ENCODE measurements at regions not wholly inside any gene's neighbourhood (a gene's known extent, or its start where the extent isn't known, plus 50 kb on each side); places are given as distances from the start of the nearest gene placed in this dataset.

- intact Hi-C loops (cut with micrococcal nuclease) (no loop called here), dilution Hi-C loops (cut with MboI; ENCODE audit: extremely low pct_ligation_motif_present, low sequenced_read_pairs) (no loop called here)
- Histone ChIP-seq H3K36me3 (ENCODE audit: control insufficient read depth in 2 of 2, extremely low read depth in 1 of 2, insufficient read depth in 2 of 2, low read length in 2 of 2) (no peaks in the 10 kb centered on the region), H3K27me3 (ENCODE audit: control insufficient read depth in 2 of 2, insufficient read depth in 2 of 2, low read length in 2 of 2) (no peaks in the 10 kb centered on the region), H3K9me3 (replicated peaks; ENCODE audit: control insufficient read depth, insufficient read depth, low read length) (no peaks in the 10 kb centered on the region), H3K27ac (ENCODE audit: insufficient read depth, low read depth, low read length) (no peak overlapping the region), H2AFZ (ENCODE audit: low read depth, low read length) (no peak overlapping the region), H3K4me1 (ENCODE audit: control insufficient read depth, extremely low read depth, insufficient read depth, low read length) (no peaks in the 10 kb centered on the region), H4K20me1 (replicated peaks; ENCODE audit: control insufficient read depth, extremely low read depth, insufficient read depth, low read length) (no peaks in the 10 kb centered on the region), H3K4me2 (ENCODE audit: insufficient read depth, low read length) (no peak overlapping the region), H3K9me1 (replicated peaks; ENCODE audit: control insufficient read depth, extremely low read depth, insufficient read depth, low read length) (no peaks in the 10 kb centered on the region), H3K9ac (replicated peaks; ENCODE audit: extremely low read depth, insufficient read depth, low read length) (no peak overlapping the region), H3K79me2 (ENCODE audit: control insufficient read depth, insufficient read depth, low read length) (no peaks in the 10 kb centered on the region), H3K4me3 (replicated peaks in 1 of 3; ENCODE audit: insufficient read depth in 1 of 3, low read depth in 1 of 3, low read length in 3 of 3) (no peak overlapping the region)
- POLR2A ChIA-PET: no interaction called here
- no peak for TF ChIP-seq GATA2 (IDR thresholded peaks at IDR 0.05; ENCODE audit: insufficient read depth, insufficient read length, low read depth, low read length)
- TF ChIP-seq CTCF (IDR thresholded peaks at IDR 0.05; ENCODE audit: extremely low read depth in 1 of 2, insufficient read depth in 1 of 2, low read depth in 1 of 2, low read length in 2 of 2): no peak
- TF ChIP-seq POLR2A (IDR thresholded peaks at IDR 0.05; ENCODE audit: low read depth, low read length): no peak
- no peak for TF ChIP-seq EZH2 (IDR thresholded peaks at IDR 0.05; ENCODE audit: borderline replicate concordance, low read depth, low read length, severe bottlenecking)
- TF ChIP-seq FOS (IDR thresholded peaks at IDR 0.05; ENCODE audit: borderline replicate concordance, insufficient read depth, low read length): no peak
- no peak for TF ChIP-seq MAX (IDR thresholded peaks at IDR 0.05; ENCODE audit: insufficient read depth, insufficient read length)
- TF ChIP-seq JUN (IDR thresholded peaks at IDR 0.05; ENCODE audit: borderline replicate concordance, insufficient read depth, insufficient read length, low read depth): no peak
- no peak for TF ChIP-seq POLR2AphosphoS5 (IDR thresholded peaks at IDR 0.05; ENCODE audit: insufficient read depth, low read depth, low read length)
- TF ChIP-seq MYC (IDR thresholded peaks at IDR 0.05; ENCODE audit: low read depth, low read length): no peak
- FAIRE-seq (no peak), DNase-seq (ENCODE audit: low read depth, low spot score) (no peak)
- CTCF ChIA-PET: no interaction called here
- BruUV-seq (replicated peaks): no TSS peak
Observed at GRCh38 chr18:40453903-40454302, 1501.1 kb upstream of the PIK3C3 start.

Measured in endothelial cell of umbilical vein (primary cell).